ENCODE measurements at regions not wholly inside any gene's neighbourhood (a gene's known extent, or its start where the extent isn't known, plus 50 kb on each side); places are given as distances from the start of the nearest gene placed in this dataset.

DNA sequence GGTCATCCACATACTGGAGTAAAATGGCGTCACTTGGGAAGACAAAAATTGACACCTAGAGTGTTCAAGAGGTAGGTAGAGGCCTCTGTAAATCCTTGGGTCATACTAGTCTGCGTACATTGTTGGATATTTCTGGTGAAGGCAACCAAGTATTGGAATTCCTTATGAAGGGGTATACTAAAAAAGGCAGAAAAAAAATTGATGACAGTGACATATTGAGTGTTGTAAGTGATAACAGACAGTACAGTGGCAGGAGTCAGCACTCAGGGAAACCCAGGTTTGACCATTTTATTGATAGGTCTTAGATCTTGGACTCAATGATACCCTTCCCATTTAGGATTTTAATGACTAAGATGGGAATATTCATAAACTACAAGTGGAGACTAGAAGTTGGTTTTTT is 359.1 kb upstream of the VSTM2A start:
- DNase-seq, result no peak
- H3K27me3 ChIP-seq (ENCODE audit: control insufficient read depth in 2 of 2, insufficient read depth in 2 of 2, low read length in 2 of 2), result no peaks in the 10 kb centered on the region
- intact Hi-C loops (cut with micrococcal nuclease), result no loop called here
- 50% methylated on average over 2 of the region's 2 CpGs for WGBS (ENCODE audit: insufficient coverage)
- H3K9ac ChIP-seq (ENCODE audit: insufficient read depth, low read length, poor library complexity, severe bottlenecking), result no peak overlapping the region
- H3K79me2 ChIP-seq (ENCODE audit: insufficient read depth, low read length), result no peaks in the 10 kb centered on the region
- no peaks in the 10 kb centered on the region for H3K36me3 ChIP-seq (replicated peaks in 1 of 2; ENCODE audit: control insufficient read depth in 1 of 2, insufficient read depth in 2 of 2, low read length in 2 of 2)
- H2AFZ ChIP-seq (ENCODE audit: insufficient read depth, low read depth, low read length, poor library complexity, severe bottlenecking), result no peak overlapping the region
- H3K4me3 ChIP-seq (replicated peaks in 1 of 3; ENCODE audit: low read depth in 2 of 3, low read length in 3 of 3), result no peak overlapping the region
- TF ChIP-seq, protein P1, sequence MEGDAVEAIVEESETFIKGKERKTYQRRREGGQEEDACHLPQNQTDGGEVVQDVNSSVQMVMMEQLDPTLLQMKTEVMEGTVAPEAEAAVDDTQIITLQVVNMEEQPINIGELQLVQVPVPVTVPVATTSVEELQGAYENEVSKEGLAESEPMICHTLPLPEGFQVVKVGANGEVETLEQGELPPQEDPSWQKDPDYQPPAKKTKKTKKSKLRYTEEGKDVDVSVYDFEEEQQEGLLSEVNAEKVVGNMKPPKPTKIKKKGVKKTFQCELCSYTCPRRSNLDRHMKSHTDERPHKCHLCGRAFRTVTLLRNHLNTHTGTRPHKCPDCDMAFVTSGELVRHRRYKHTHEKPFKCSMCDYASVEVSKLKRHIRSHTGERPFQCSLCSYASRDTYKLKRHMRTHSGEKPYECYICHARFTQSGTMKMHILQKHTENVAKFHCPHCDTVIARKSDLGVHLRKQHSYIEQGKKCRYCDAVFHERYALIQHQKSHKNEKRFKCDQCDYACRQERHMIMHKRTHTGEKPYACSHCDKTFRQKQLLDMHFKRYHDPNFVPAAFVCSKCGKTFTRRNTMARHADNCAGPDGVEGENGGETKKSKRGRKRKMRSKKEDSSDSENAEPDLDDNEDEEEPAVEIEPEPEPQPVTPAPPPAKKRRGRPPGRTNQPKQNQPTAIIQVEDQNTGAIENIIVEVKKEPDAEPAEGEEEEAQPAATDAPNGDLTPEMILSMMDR (IDR thresholded peaks at IDR 0.05), result no peak
- H3K4me2 ChIP-seq (replicated peaks; ENCODE audit: extremely low read depth, low read length, poor library complexity, severe bottlenecking), result no peak overlapping the region
- no peaks in the 10 kb centered on the region for H3K4me1 ChIP-seq (ENCODE audit: control insufficient read depth in 1 of 2, insufficient read depth in 2 of 2, low read length in 2 of 2)
- no peak overlapping the region for H3K27ac Mint-ChIP-seq
- H3K27me3 Mint-ChIP-seq (ENCODE audit: low read depth in 3 of 3), result no peaks in the 10 kb centered on the region
- H3K9me3 ChIP-seq (replicated peaks in 1 of 2; ENCODE audit: control insufficient read depth in 1 of 2, insufficient read depth in 1 of 2, low read length in 2 of 2), result peaks cover 35 to 38% of the 10 kb centered on the region in 2 donors
- H3K9me3 Mint-ChIP-seq, result peaks cover 2 to 36% (median 12%) of the 10 kb centered on the region in 7 donors
- H3K36me3 Mint-ChIP-seq, result no peaks in the 10 kb centered on the region
- no peak overlapping the region for H3K4me3 Mint-ChIP-seq
- H3K4me1 Mint-ChIP-seq, result no peaks in the 10 kb centered on the region
- no peak overlapping the region for H3K27ac ChIP-seq (ENCODE audit: low read depth in 1 of 2, low read length in 2 of 2)
- H4K20me1 ChIP-seq (ENCODE audit: insufficient read depth, low read length), result no peaks in the 10 kb centered on the region

DNA sequence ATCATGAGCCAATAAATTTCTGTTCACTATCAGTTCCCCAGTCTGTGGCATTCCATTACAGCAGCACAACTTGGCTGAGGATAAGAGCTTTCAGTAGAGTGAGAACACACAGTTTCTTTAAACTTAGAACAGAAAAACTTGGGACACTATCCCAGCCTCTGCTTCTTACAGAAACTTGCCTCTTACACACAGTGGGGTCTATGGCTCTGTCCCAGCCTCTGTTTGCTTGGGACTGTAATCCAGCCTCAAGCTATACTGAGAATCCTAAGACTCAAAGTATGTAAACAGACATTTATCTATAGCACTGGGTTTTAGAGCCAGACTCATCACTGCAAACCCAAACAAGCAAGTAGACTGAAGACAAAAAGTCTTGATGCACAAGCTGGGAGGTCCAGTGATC is 355.8 kb upstream of the VSTM2A start:
- intact Hi-C loops (cut with micrococcal nuclease), result no loop called here
- Mint-ChIP-seq H3K9me3 (peaks cover 0 to 40% (median 11%) of the 10 kb centered on the region in 7 donors), H3K4me3 (no peak overlapping the region), H3K27me3 (ENCODE audit: low read depth in 3 of 3) (no peaks in the 10 kb centered on the region), H3K36me3 (no peaks in the 10 kb centered on the region), H3K27ac (no peak overlapping the region), H3K4me1 (no peaks in the 10 kb centered on the region)
- no peaks in the 10 kb centered on the region for H3K79me2 ChIP-seq (ENCODE audit: insufficient read depth, low read length)
- H3K4me1 ChIP-seq (ENCODE audit: control insufficient read depth in 1 of 2, insufficient read depth in 2 of 2, low read length in 2 of 2), result no peaks in the 10 kb centered on the region
- no peaks in the 10 kb centered on the region for H4K20me1 ChIP-seq (ENCODE audit: insufficient read depth, low read length)
- TF ChIP-seq, protein P1 (IDR thresholded peaks at IDR 0.05), result no peak
- DNase-seq, result no peak
- no peaks in the 10 kb centered on the region for H3K36me3 ChIP-seq (replicated peaks in 1 of 2; ENCODE audit: control insufficient read depth in 1 of 2, insufficient read depth in 2 of 2, low read length in 2 of 2)
- no peak overlapping the region for H2AFZ ChIP-seq (ENCODE audit: insufficient read depth, low read depth, low read length, poor library complexity, severe bottlenecking)
- H3K4me2 ChIP-seq (replicated peaks; ENCODE audit: extremely low read depth, low read length, poor library complexity, severe bottlenecking), result no peak overlapping the region
- no peak overlapping the region for H3K4me3 ChIP-seq (replicated peaks in 1 of 3; ENCODE audit: low read depth in 2 of 3, low read length in 3 of 3)
- no peak overlapping the region for H3K27ac ChIP-seq (ENCODE audit: low read depth in 1 of 2, low read length in 2 of 2)
- H3K9me3 ChIP-seq (replicated peaks in 1 of 2; ENCODE audit: control insufficient read depth in 1 of 2, insufficient read depth in 1 of 2, low read length in 2 of 2), result peaks cover 33 to 36% of the 10 kb centered on the region in 2 donors
- no peak overlapping the region for H3K9ac ChIP-seq (ENCODE audit: insufficient read depth, low read length, poor library complexity, severe bottlenecking)
- H3K27me3 ChIP-seq (ENCODE audit: control insufficient read depth in 2 of 2, insufficient read depth in 2 of 2, low read length in 2 of 2), result no peaks in the 10 kb centered on the region

Data from CD14-positive monocyte (primary cell).